Fibroblast of lung (primary cell): ENCODE measurements at regions not wholly inside any gene's neighbourhood (a gene's known extent, or its start where the extent isn't known, plus 50 kb on each side); places are given as distances from the start of the nearest gene placed in this dataset.

Source experiments
- DNase-seq, 2 donors: peaks; one replicate each; pipeline versions ENCODE4 v3.0.0 to v3.0.0-alpha.2; 2010; ENCODE audit warnings: low read depth in 2 of 2
- H2AFZ ChIP-seq: 2 replicates; pipeline ENCODE4 v1.5.1; 2012; ENCODE audit warnings: low read length, control low read depth, inconsistent platforms
- H3K27ac ChIP-seq: 2 replicates; pipeline ENCODE4 v1.5.1; 2011; ENCODE audit warnings: low read length, control low read depth; ENCODE audit not compliant: insufficient read depth
- H3K27me3 ChIP-seq: 2 replicates; pipeline ENCODE4 v1.5.1; 2011; ENCODE audit warnings: mild to moderate bottlenecking, low read length; ENCODE audit not compliant: control insufficient read depth, insufficient read depth
- H3K36me3 ChIP-seq: 2 replicates; pipeline ENCODE4 v1.5.1; 2011; ENCODE audit warnings: low read length; ENCODE audit not compliant: control insufficient read depth, insufficient read depth
- H3K4me1 ChIP-seq: 2 replicates; pipeline ENCODE4 v1.5.1; 2011; ENCODE audit warnings: low read length; ENCODE audit not compliant: control insufficient read depth, insufficient read depth; ENCODE audit errors: extremely low read depth
- H3K4me2 ChIP-seq: 2 replicates; pipeline ENCODE4 v1.5.1; 2011; ENCODE audit warnings: low read length, control low read depth; ENCODE audit not compliant: insufficient read depth; ENCODE audit errors: extremely low read depth
- H3K4me3 ChIP-seq, 4 experiments: fragments of 200-600 bp in 1 of 4; sonication (generic) in 1 of 4; replicated peaks in 1 of 4; 2 replicates each; pipeline ENCODE4 v1.5.1; 2011 to 2016; ENCODE audit warnings: low read length in 4 of 4, low read depth in 3 of 4, mild to moderate bottlenecking in 3 of 4, control low read depth in 2 of 4, inconsistent platforms in 1 of 4, mixed read lengths in 1 of 4; ENCODE audit not compliant: insufficient read depth in 1 of 4; ENCODE audit errors: control extremely low read depth in 1 of 4
- H3K79me2 ChIP-seq: 2 replicates; pipeline ENCODE4 v1.5.1; 2012; ENCODE audit warnings: mild to moderate bottlenecking, low read length, inconsistent platforms; ENCODE audit not compliant: control insufficient read depth, insufficient read depth
- H3K9ac ChIP-seq: 2 replicates; pipeline ENCODE4 v1.5.1; 2011; ENCODE audit warnings: mild to moderate bottlenecking, low read length, control low read depth; ENCODE audit not compliant: insufficient read depth
- H3K9me3 ChIP-seq: 2 replicates; pipeline ENCODE4 v1.5.1; 2012; ENCODE audit warnings: low read depth, low read length; ENCODE audit not compliant: control insufficient read depth, insufficient read depth
- H4K20me1 ChIP-seq: 2 replicates; pipeline ENCODE4 v1.5.1; 2011; ENCODE audit warnings: low read length; ENCODE audit not compliant: control insufficient read depth, insufficient read depth; ENCODE audit errors: extremely low read depth
- CTCF ChIP-seq, 2 donors: IDR thresholded peaks in 1 of 2; conservative IDR thresholded peaks in 1 of 2; 1 replicate in 1 of 2; 2 replicates in 1 of 2; pipeline ENCODE4 v1.5.1; 2011 to 2012; ENCODE audit warnings: low read length in 2 of 2, control low read depth in 1 of 2, inconsistent platforms in 1 of 2, low read depth in 1 of 2, mild to moderate bottlenecking in 1 of 2
- EZH2 ChIP-seq: IDR thresholded peaks from 2 replicates; pipeline ENCODE4 v1.5.1; 2012; ENCODE audit warnings: low read length, control low read depth, mild to moderate bottlenecking; ENCODE audit errors: missing control alignments

DNA sequence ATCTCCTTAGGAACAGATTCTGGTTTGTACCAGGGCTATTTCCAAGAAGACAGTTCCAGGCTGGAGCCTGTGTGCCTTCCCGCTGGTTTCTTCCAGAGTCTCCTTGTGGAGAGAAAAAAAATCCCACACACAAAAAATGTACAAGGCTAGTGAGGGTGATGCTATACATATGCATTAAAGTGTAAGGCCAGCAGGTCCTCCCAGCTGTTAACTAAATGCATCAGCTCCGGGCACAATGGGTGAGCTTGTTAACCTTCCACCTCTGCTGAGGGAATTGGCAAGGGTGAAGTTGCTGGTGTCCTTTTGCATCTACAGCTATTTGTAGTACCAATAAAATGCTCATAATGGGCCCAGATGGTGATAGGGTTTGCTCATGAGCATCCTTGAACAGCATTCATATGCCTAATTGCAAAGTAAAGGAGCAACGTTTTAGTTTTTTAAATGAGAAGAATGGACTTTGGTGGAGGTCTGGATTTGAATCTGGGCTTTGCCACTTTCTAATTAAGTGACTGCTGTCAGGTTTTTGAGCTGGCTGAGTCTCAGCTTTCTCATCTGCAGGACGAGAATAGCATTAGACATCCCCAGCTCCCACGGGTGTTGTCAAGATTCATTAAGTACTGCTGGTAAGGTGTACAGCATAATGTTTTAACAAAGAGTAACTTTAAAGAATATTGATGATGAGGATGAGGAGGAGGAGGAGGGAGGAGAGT lies 361.8 kb downstream of the QKI start:
- Histone ChIP-seq H3K4me3 (no peak overlapping the region), H3K4me2 (no peak overlapping the region), H3K27me3 (no peaks in the 10 kb centered on the region), H3K79me2 (no peaks in the 10 kb centered on the region), H4K20me1 (no peaks in the 10 kb centered on the region), H3K27ac (no peak overlapping the region), H3K9me3 (no peaks in the 10 kb centered on the region), H2AFZ (no peak overlapping the region), H3K4me1 (no peaks in the 10 kb centered on the region), H3K9ac (no peak overlapping the region), H3K36me3 (no peaks in the 10 kb centered on the region)
- DNase-seq: no peak
- TF ChIP-seq CTCF (conservative IDR thresholded peaks at IDR 0.05 in 1 of 2, IDR thresholded peaks at IDR 0.05 in 1 of 2; ENCODE audit: low read depth in 1 of 2, low read length in 2 of 2) (no peak), EZH2 (no peak)

DNA sequence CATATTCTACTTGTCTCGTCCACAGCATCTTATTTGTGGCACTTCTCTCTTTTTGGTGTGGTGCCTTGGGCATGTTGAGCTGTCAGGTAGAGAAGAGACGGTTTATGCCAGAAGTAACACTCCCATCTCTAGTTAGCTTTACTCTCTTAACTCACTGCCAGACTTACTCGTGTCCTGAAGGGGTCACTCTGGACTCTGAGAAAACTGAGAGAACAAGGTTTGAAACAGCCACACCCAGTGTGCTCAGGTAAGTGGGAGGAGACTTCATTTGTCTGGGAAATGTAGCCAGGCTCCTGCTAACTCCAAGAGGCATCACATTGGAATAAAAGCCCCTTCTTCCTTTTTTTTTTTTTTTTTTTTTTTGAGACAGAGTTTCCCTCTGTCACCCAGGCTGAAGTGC lies 360.8 kb downstream of the QKI start:
- Histone ChIP-seq H4K20me1 (no peaks in the 10 kb centered on the region), H3K79me2 (no peaks in the 10 kb centered on the region), H3K4me1 (no peaks in the 10 kb centered on the region), H3K27ac (no peak overlapping the region), H3K9ac (no peak overlapping the region), H3K27me3 (no peaks in the 10 kb centered on the region), H3K4me3 (no peak overlapping the region), H2AFZ (no peak overlapping the region), H3K4me2 (no peak overlapping the region), H3K9me3 (no peaks in the 10 kb centered on the region), H3K36me3 (no peaks in the 10 kb centered on the region)
- DNase-seq: no peak
- TF ChIP-seq CTCF (conservative IDR thresholded peaks at IDR 0.05 in 1 of 2, IDR thresholded peaks at IDR 0.05 in 1 of 2; ENCODE audit: low read depth in 1 of 2, low read length in 2 of 2) (no peak), EZH2 (no peak)

DNA sequence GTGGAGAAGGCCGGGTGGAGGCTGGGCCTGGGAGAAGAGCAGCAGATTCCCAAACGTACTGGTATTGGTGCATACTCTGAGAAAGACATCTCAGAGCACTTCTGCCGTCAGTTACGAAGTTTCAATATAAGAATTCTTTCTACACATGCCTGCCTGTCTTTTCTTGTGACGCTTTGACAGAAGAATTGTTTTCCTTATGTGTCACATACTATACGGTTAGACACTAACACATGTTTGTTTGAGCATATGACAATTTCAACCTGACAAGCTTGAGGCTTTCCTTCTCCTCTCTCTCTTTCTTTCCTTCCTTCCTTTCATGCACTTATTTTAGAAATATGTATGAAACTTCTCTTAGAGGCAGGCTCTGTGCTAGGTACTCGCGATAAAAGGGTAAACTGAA lies 360.0 kb downstream of the QKI start:
- TF ChIP-seq CTCF (conservative IDR thresholded peaks at IDR 0.05 in 1 of 2, IDR thresholded peaks at IDR 0.05 in 1 of 2; ENCODE audit: low read depth in 1 of 2, low read length in 2 of 2) (no peak), EZH2 (no peak)
- H3K9ac ChIP-seq: no peak overlapping the region

More for the DNA sequence above, 360.0 kb downstream of the QKI start:
- DNase-seq: no peak
- Histone ChIP-seq H3K27ac (no peak overlapping the region), H3K27me3 (no peaks in the 10 kb centered on the region), H4K20me1 (no peaks in the 10 kb centered on the region), H3K4me1 (no peaks in the 10 kb centered on the region), H3K36me3 (no peaks in the 10 kb centered on the region), H3K9me3 (no peaks in the 10 kb centered on the region), H2AFZ (no peak overlapping the region), H3K79me2 (no peaks in the 10 kb centered on the region), H3K4me3 (no peak overlapping the region), H3K4me2 (no peak overlapping the region)
